ENCODE measurements at regions not wholly inside any gene's neighbourhood (a gene's known extent, or its start where the extent isn't known, plus 50 kb on each side); places are given as distances from the start of the nearest gene placed in this dataset.
"Not testable (repeated sequence)": the region's sequence is repeated elsewhere in the genome, so short reads cannot be mapped to it uniquely, and the experiment has no call there.

GRCh38 chr1:58200437-58200836 lies 346.1 kb downstream of the OMA1 start:
- H3K27me3 ChIP-seq (ENCODE audit: control insufficient read depth in 1 of 2, insufficient read depth in 2 of 2, low read length in 2 of 2), result no peaks in the 10 kb centered on the region
- no peak overlapping the region for H3K27ac ChIP-seq (ENCODE audit: low read depth in 2 of 2, low read length in 1 of 2)
- no peak overlapping the region for H3K4me3 ChIP-seq (ENCODE audit: low read depth in 1 of 2, low read length in 2 of 2)
- H3K4me1 ChIP-seq (ENCODE audit: control insufficient read depth in 2 of 2, insufficient read depth in 2 of 2, low read length in 1 of 2), result no peaks in the 10 kb centered on the region
- H3K9me3 ChIP-seq (ENCODE audit: control insufficient read depth in 2 of 2, insufficient read depth in 1 of 2, low read depth in 1 of 2, low read length in 1 of 2), result no peaks in the 10 kb centered on the region
- no peaks in the 10 kb centered on the region for H3K36me3 ChIP-seq (ENCODE audit: control insufficient read depth in 2 of 2, insufficient read depth in 2 of 2, low read length in 1 of 2)

- Histone ChIP-seq H3K27me3 (ENCODE audit: control insufficient read depth in 1 of 2, insufficient read depth in 2 of 2, low read length in 2 of 2) (peaks cover 0 to 2% of the 10 kb centered on the region in 2 donors), H3K9me3 (ENCODE audit: control insufficient read depth in 2 of 2, insufficient read depth in 1 of 2, low read depth in 1 of 2, low read length in 1 of 2) (no peaks in the 10 kb centered on the region), H3K36me3 (ENCODE audit: control insufficient read depth in 2 of 2, insufficient read depth in 2 of 2, low read length in 1 of 2) (no peaks in the 10 kb centered on the region), H3K4me3 (ENCODE audit: low read depth in 1 of 2, low read length in 2 of 2) (no peak overlapping the region), H3K4me1 (ENCODE audit: control insufficient read depth in 2 of 2, insufficient read depth in 2 of 2, low read length in 1 of 2) (no peaks in the 10 kb centered on the region), H3K27ac (ENCODE audit: low read depth in 2 of 2, low read length in 1 of 2) (no peak overlapping the region)
- 68 to 88% methylated on average over 1 of the region's 1 CpG for WGBS, 2 donors
Observed at GRCh38 chr1:58197811-58198210, 348.7 kb downstream of the OMA1 start.

- Histone ChIP-seq H3K36me3 (ENCODE audit: control insufficient read depth in 2 of 2, insufficient read depth in 2 of 2, low read length in 1 of 2) (no peaks in the 10 kb centered on the region), H3K27ac (ENCODE audit: low read depth in 2 of 2, low read length in 1 of 2) (no peak overlapping the region), H3K4me3 (ENCODE audit: low read depth in 1 of 2, low read length in 2 of 2) (no peak overlapping the region), H3K27me3 (ENCODE audit: control insufficient read depth in 1 of 2, insufficient read depth in 2 of 2, low read length in 2 of 2) (peaks cover 0 to 2% of the 10 kb centered on the region in 2 donors), H3K9me3 (ENCODE audit: control insufficient read depth in 2 of 2, insufficient read depth in 1 of 2, low read depth in 1 of 2, low read length in 1 of 2) (peaks cover 0 to 4% of the 10 kb centered on the region in 2 donors), H3K4me1 (ENCODE audit: control insufficient read depth in 2 of 2, insufficient read depth in 2 of 2, low read length in 1 of 2) (no peaks in the 10 kb centered on the region)
- 60 to 69% methylated on average over 10 of the region's 10 CpGs for WGBS, 2 donors
Observed at GRCh38 chr1:58190267-58190988, 356.1 kb downstream of the OMA1 start.

GRCh38 chr1:58189453-58189852 lies 357.1 kb downstream of the OMA1 start:
- peaks cover 0 to 4% of the 10 kb centered on the region in 2 donors for H3K9me3 ChIP-seq (ENCODE audit: control insufficient read depth in 2 of 2, insufficient read depth in 1 of 2, low read depth in 1 of 2, low read length in 1 of 2)
- H3K27ac ChIP-seq (ENCODE audit: low read depth in 2 of 2, low read length in 1 of 2), result no peak overlapping the region
- H3K27me3 ChIP-seq (ENCODE audit: control insufficient read depth in 1 of 2, insufficient read depth in 2 of 2, low read length in 2 of 2), result no peaks in the 10 kb centered on the region
- no peaks in the 10 kb centered on the region for H3K4me1 ChIP-seq (ENCODE audit: control insufficient read depth in 2 of 2, insufficient read depth in 2 of 2, low read length in 1 of 2)
- 81 to 91% methylated on average over 3 of the region's 3 CpGs for WGBS, 2 donors
- no peak overlapping the region for H3K4me3 ChIP-seq (ENCODE audit: low read depth in 1 of 2, low read length in 2 of 2)
- no peaks in the 10 kb centered on the region for H3K36me3 ChIP-seq (ENCODE audit: control insufficient read depth in 2 of 2, insufficient read depth in 2 of 2, low read length in 1 of 2)

GRCh38 chr1:58183286-58183685 lies 363.2 kb downstream of the OMA1 start:
- no peak overlapping the region for H3K27ac ChIP-seq (ENCODE audit: low read depth in 2 of 2, low read length in 1 of 2)
- no peaks in the 10 kb centered on the region for H3K27me3 ChIP-seq (ENCODE audit: control insufficient read depth in 1 of 2, insufficient read depth in 2 of 2, low read length in 2 of 2)
- H3K9me3 ChIP-seq (ENCODE audit: control insufficient read depth in 2 of 2, insufficient read depth in 1 of 2, low read depth in 1 of 2, low read length in 1 of 2), result no peaks in the 10 kb centered on the region
- 28 to 37% methylated on average over 2 of the region's 2 CpGs for WGBS, 2 donors
- no peaks in the 10 kb centered on the region for H3K36me3 ChIP-seq (ENCODE audit: control insufficient read depth in 2 of 2, insufficient read depth in 2 of 2, low read length in 1 of 2)
- no peak overlapping the region for H3K4me3 ChIP-seq (ENCODE audit: low read depth in 1 of 2, low read length in 2 of 2)
- H3K4me1 ChIP-seq (ENCODE audit: control insufficient read depth in 2 of 2, insufficient read depth in 2 of 2, low read length in 1 of 2), result no peaks in the 10 kb centered on the region

GRCh38 chr1:58180537-58180936 lies 366.0 kb downstream of the OMA1 start:
- H3K4me1 ChIP-seq (ENCODE audit: control insufficient read depth in 2 of 2, insufficient read depth in 2 of 2, low read length in 1 of 2), result no peaks in the 10 kb centered on the region
- H3K4me3 ChIP-seq (ENCODE audit: low read depth in 1 of 2, low read length in 2 of 2), result no peak overlapping the region
- H3K36me3 ChIP-seq (ENCODE audit: control insufficient read depth in 2 of 2, insufficient read depth in 2 of 2, low read length in 1 of 2), result no peaks in the 10 kb centered on the region
- 85 to 88% methylated on average over 2 of the region's 2 CpGs for WGBS, 2 donors
- H3K27ac ChIP-seq (ENCODE audit: low read depth in 2 of 2, low read length in 1 of 2), result no peak overlapping the region
- H3K9me3 ChIP-seq (ENCODE audit: control insufficient read depth in 2 of 2, insufficient read depth in 1 of 2, low read depth in 1 of 2, low read length in 1 of 2), result no peaks in the 10 kb centered on the region
- H3K27me3 ChIP-seq (ENCODE audit: control insufficient read depth in 1 of 2, insufficient read depth in 2 of 2, low read length in 2 of 2), result no peaks in the 10 kb centered on the region

GRCh38 chr1:58169160-58169559 lies 377.4 kb downstream of the OMA1 start:
- H3K4me3 ChIP-seq (ENCODE audit: low read depth in 1 of 2, low read length in 2 of 2); H3K36me3 ChIP-seq (ENCODE audit: control insufficient read depth in 2 of 2, insufficient read depth in 2 of 2, low read length in 1 of 2); H3K27me3 ChIP-seq (ENCODE audit: control insufficient read depth in 1 of 2, insufficient read depth in 2 of 2, low read length in 2 of 2); H3K9me3 ChIP-seq (ENCODE audit: control insufficient read depth in 2 of 2, insufficient read depth in 1 of 2, low read depth in 1 of 2, low read length in 1 of 2); H3K4me1 ChIP-seq (ENCODE audit: control insufficient read depth in 2 of 2, insufficient read depth in 2 of 2, low read length in 1 of 2); H3K27ac ChIP-seq (ENCODE audit: low read depth in 2 of 2, low read length in 1 of 2): not testable (repeated sequence)
- WGBS, 2 donors, result 51 to 54% methylated on average over 3 of the region's 3 CpGs

- H3K4me1 ChIP-seq (ENCODE audit: control insufficient read depth in 2 of 2, insufficient read depth in 2 of 2, low read length in 1 of 2); H3K36me3 ChIP-seq (ENCODE audit: control insufficient read depth in 2 of 2, insufficient read depth in 2 of 2, low read length in 1 of 2); H3K4me3 ChIP-seq (ENCODE audit: low read depth in 1 of 2, low read length in 2 of 2); H3K27me3 ChIP-seq (ENCODE audit: control insufficient read depth in 1 of 2, insufficient read depth in 2 of 2, low read length in 2 of 2); H3K27ac ChIP-seq (ENCODE audit: low read depth in 2 of 2, low read length in 1 of 2); H3K9me3 ChIP-seq (ENCODE audit: control insufficient read depth in 2 of 2, insufficient read depth in 1 of 2, low read depth in 1 of 2, low read length in 1 of 2): not testable (repeated sequence)
- 88 to 89% methylated on average over 1 of the region's 1 CpG for WGBS, 2 donors
Observed at GRCh38 chr1:58167131-58167530, 379.4 kb downstream of the OMA1 start.

GRCh38 chr1:58166417-58166816 lies 380.1 kb downstream of the OMA1 start:
- H3K36me3 ChIP-seq (ENCODE audit: control insufficient read depth in 2 of 2, insufficient read depth in 2 of 2, low read length in 1 of 2), result no peaks in the 10 kb centered on the region
- H3K27ac ChIP-seq (ENCODE audit: low read depth in 2 of 2, low read length in 1 of 2), result no peak overlapping the region
- no peaks in the 10 kb centered on the region for H3K27me3 ChIP-seq (ENCODE audit: control insufficient read depth in 1 of 2, insufficient read depth in 2 of 2, low read length in 2 of 2)
- H3K4me1 ChIP-seq (ENCODE audit: control insufficient read depth in 2 of 2, insufficient read depth in 2 of 2, low read length in 1 of 2), result no peaks in the 10 kb centered on the region
- no peaks in the 10 kb centered on the region for H3K9me3 ChIP-seq (ENCODE audit: control insufficient read depth in 2 of 2, insufficient read depth in 1 of 2, low read depth in 1 of 2, low read length in 1 of 2)
- H3K4me3 ChIP-seq (ENCODE audit: low read depth in 1 of 2, low read length in 2 of 2), result no peak overlapping the region
- 79 to 84% methylated on average over 3 of the region's 3 CpGs for WGBS, 2 donors

- no peak overlapping the region for H3K27ac ChIP-seq (ENCODE audit: low read depth in 2 of 2, low read length in 1 of 2)
- no peaks in the 10 kb centered on the region for H3K4me1 ChIP-seq (ENCODE audit: control insufficient read depth in 2 of 2, insufficient read depth in 2 of 2, low read length in 1 of 2)
- H3K27me3 ChIP-seq (ENCODE audit: control insufficient read depth in 1 of 2, insufficient read depth in 2 of 2, low read length in 2 of 2), result no peaks in the 10 kb centered on the region
- no peak overlapping the region for H3K4me3 ChIP-seq (ENCODE audit: low read depth in 1 of 2, low read length in 2 of 2)
- H3K36me3 ChIP-seq (ENCODE audit: control insufficient read depth in 2 of 2, insufficient read depth in 2 of 2, low read length in 1 of 2), result no peaks in the 10 kb centered on the region
- H3K9me3 ChIP-seq (ENCODE audit: control insufficient read depth in 2 of 2, insufficient read depth in 1 of 2, low read depth in 1 of 2, low read length in 1 of 2), result no peaks in the 10 kb centered on the region
- WGBS, 2 donors, result 86 to 91% methylated on average over 6 of the region's 6 CpGs
Observed at GRCh38 chr1:58165073-58165472, 381.5 kb downstream of the OMA1 start.

Data from esophagus (tissue), 2 donors.